Neural cell (in vitro differentiated cells): ENCODE measurements at regions not wholly inside any gene's neighbourhood (a gene's known extent, or its start where the extent isn't known, plus 50 kb on each side); places are given as distances from the start of the nearest gene placed in this dataset.

Experiments
- H2AFZ ChIP-seq: fragments of 200-600, 300-800 bp; sonication (generic), shearing (Covaris generic); 2 replicates; pipeline ENCODE4 v1.6.0; 2014; ENCODE audit warnings: low read depth, mild to moderate bottlenecking, antibody characterized with exemption, low read length, moderate library complexity
- H3F3A ChIP-seq: fragments of 200-600 bp; shearing (Covaris generic); 2 replicates; pipeline ENCODE4 v1.6.1; 2016; ENCODE audit warnings: mild to moderate bottlenecking, moderate library complexity, mixed read lengths, antibody characterized with exemption, low read length; ENCODE audit not compliant: insufficient read depth, poor library complexity, severe bottlenecking
- H3K27ac ChIP-seq: fragments of 200-600, 300-800 bp; sonication (generic), shearing (Covaris generic); 2 replicates; pipeline ENCODE4 v1.5.1; 2014; ENCODE audit warnings: mild to moderate bottlenecking, low read length, moderate library complexity
- H3K27me3 ChIP-seq: fragments of 300-800, 200-600 bp; sonication (generic), shearing (Covaris generic); 2 replicates; pipeline ENCODE4 v1.6.0; 2014; ENCODE audit warnings: mild to moderate bottlenecking, low read depth, low read length, moderate library complexity; ENCODE audit not compliant: insufficient read depth
- H3K36me3 ChIP-seq: fragments of 300-800, 200-600 bp; sonication (generic), shearing (Covaris generic); 2 replicates; pipeline ENCODE4 v1.5.1; 2014; ENCODE audit warnings: mild to moderate bottlenecking, antibody characterized with exemption, low read length, moderate library complexity; ENCODE audit not compliant: insufficient read depth
- H3K4me2 ChIP-seq: fragments of 300-800, 200-600 bp; sonication (generic), shearing (Covaris generic); 2 replicates; pipeline ENCODE4 v1.6.0; 2014; ENCODE audit warnings: mild to moderate bottlenecking, low read length
- H3K4me3 ChIP-seq: fragments of 300-800, 200-600 bp; sonication (generic), shearing (Covaris generic); 2 replicates; pipeline ENCODE4 v1.5.1; 2014; ENCODE audit warnings: mild to moderate bottlenecking, low read length, moderate library complexity
- H3K79me2 ChIP-seq: fragments of 200-600 bp; shearing (Covaris generic); replicated peaks from 2 replicates; pipeline ENCODE4 v1.6.0; 2014; ENCODE audit warnings: mild to moderate bottlenecking, low read length, moderate library complexity; ENCODE audit not compliant: insufficient read depth
- H3K9ac ChIP-seq: fragments of 300-800, 200-600 bp; sonication (generic), shearing (Covaris generic); 2 replicates; pipeline ENCODE4 v1.6.1; 2016; ENCODE audit warnings: mild to moderate bottlenecking, low read length, mixed read lengths
- H3K9me2 ChIP-seq: fragments of 200-600 bp; shearing (Covaris generic); 2 replicates; pipeline ENCODE4 v1.6.1; 2016; ENCODE audit warnings: mild to moderate bottlenecking, low read length, mixed read lengths; ENCODE audit not compliant: insufficient read depth
- H3K9me3 ChIP-seq: fragments of 200-600, 300-800 bp; sonication (generic), shearing (Covaris generic); 2 replicates; pipeline ENCODE4 v1.6.1; 2016; ENCODE audit warnings: mild to moderate bottlenecking, mixed run types, low read length, moderate library complexity, mixed read lengths
- H4K20me1 ChIP-seq: fragments of 200-600 bp; shearing (Covaris generic); 2 replicates; pipeline ENCODE4 v1.6.1; 2016; ENCODE audit warnings: mild to moderate bottlenecking, mixed run types; ENCODE audit not compliant: insufficient read depth
- CTCF ChIP-seq: fragments of 450-650 bp; IDR thresholded peaks from 2 replicates; pipeline ENCODE4 v1.5.1; 2014; ENCODE audit warnings: antibody characterized with exemption, mild to moderate bottlenecking, moderate library complexity; ENCODE audit not compliant: poor library complexity, severe bottlenecking
- EP300 ChIP-seq: fragments of 450-650 bp; conservative IDR thresholded peaks from 2 replicates; pipeline ENCODE4 v1.6.1; 2014; ENCODE audit warnings: antibody characterized with exemption, mild to moderate bottlenecking, moderate library complexity; ENCODE audit not compliant: poor library complexity, severe bottlenecking
- EZH2 ChIP-seq: fragments of 200-600, 300-800 bp; shearing (Covaris generic), sonication (generic); IDR thresholded peaks from 2 replicates; pipeline ENCODE4 v1.6.1; 2014; ENCODE audit warnings: antibody characterized with exemption, low read length, borderline replicate concordance, mild to moderate bottlenecking; ENCODE audit not compliant: insufficient read depth, poor library complexity, severe bottlenecking
- MXI1 ChIP-seq: fragments of 450-650 bp; conservative IDR thresholded peaks from 2 replicates; pipeline ENCODE4 v1.6.1; 2014; ENCODE audit warnings: antibody characterized with exemption, mild to moderate bottlenecking; ENCODE audit not compliant: poor library complexity, severe bottlenecking
- POLR2AphosphoS5 ChIP-seq: IDR thresholded peaks from 2 replicates; pipeline ENCODE4 v1.6.1; 2012
- RAD21 ChIP-seq: fragments of 450-650 bp; conservative IDR thresholded peaks from 2 replicates; pipeline ENCODE4 v1.6.1; 2014; ENCODE audit warnings: antibody characterized with exemption, mild to moderate bottlenecking, moderate library complexity
- REST ChIP-seq: IDR thresholded peaks from 2 replicates; pipeline ENCODE4 v1.6.1; 2012; ENCODE audit warnings: borderline replicate concordance
- SMC3 ChIP-seq: fragments of 450-650 bp; conservative IDR thresholded peaks from 2 replicates; pipeline ENCODE4 v1.6.1; 2014; ENCODE audit warnings: antibody characterized with exemption, mild to moderate bottlenecking, moderate library complexity; ENCODE audit not compliant: poor library complexity
- TAF1 ChIP-seq: IDR thresholded peaks from 2 replicates; pipeline ENCODE4 v1.6.1; 2012; ENCODE audit warnings: low read depth

- H3K27ac ChIP-seq: no peak overlapping the region
- H3K9ac ChIP-seq: no peak overlapping the region
- no peaks in the 10 kb centered on the region for H3K9me2 ChIP-seq
- TF ChIP-seq EZH2: no peak
- no peak for TF ChIP-seq SMC3
- TF ChIP-seq TAF1: no peak
- H3K36me3 ChIP-seq: no peaks in the 10 kb centered on the region
- H3K27me3 ChIP-seq: no peaks in the 10 kb centered on the region
- no peak overlapping the region for H2AFZ ChIP-seq
- H3K4me2 ChIP-seq: no peak overlapping the region
- H3K79me2 ChIP-seq: no peaks in the 10 kb centered on the region
- no peaks in the 10 kb centered on the region for H3F3A ChIP-seq
- H3K4me3 ChIP-seq: no peak overlapping the region
- H3K9me3 ChIP-seq: no peaks in the 10 kb centered on the region
- no peaks in the 10 kb centered on the region for H4K20me1 ChIP-seq
Measured at GRCh38 chr6:3520281-3521230, 63.7 kb upstream of the SLC22A23 start.

GRCh38 chr6:3518356-3519190, 61.7 kb upstream of the SLC22A23 start:
- H3K27ac ChIP-seq: no peak overlapping the region
- no peak overlapping the region for H3K4me2 ChIP-seq
- H3K9me2 ChIP-seq: no peaks in the 10 kb centered on the region
- H3K9me3 ChIP-seq: no peaks in the 10 kb centered on the region
- TF ChIP-seq POLR2AphosphoS5 (no peak), MXI1 (peak; percentile 14)
- H3K36me3 ChIP-seq: no peaks in the 10 kb centered on the region
- H3K4me3 ChIP-seq: no peak overlapping the region
- H2AFZ ChIP-seq: no peak overlapping the region
- H3K9ac ChIP-seq: no peak overlapping the region
- H4K20me1 ChIP-seq: no peaks in the 10 kb centered on the region
- no peaks in the 10 kb centered on the region for H3K27me3 ChIP-seq
- no peaks in the 10 kb centered on the region for H3F3A ChIP-seq
- no peaks in the 10 kb centered on the region for H3K79me2 ChIP-seq

GRCh38 chr6:3517350-3517749, 60.5 kb upstream of the SLC22A23 start:
- no peaks in the 10 kb centered on the region for H3K9me3 ChIP-seq
- TF ChIP-seq MXI1 (no peak), CTCF (no peak), EP300 (no peak), REST (no peak), SMC3 (no peak), RAD21 (no peak), POLR2AphosphoS5 (no peak)
- H3K9ac ChIP-seq: no peak overlapping the region
- H3K79me2 ChIP-seq: no peaks in the 10 kb centered on the region
- H3K27me3 ChIP-seq: no peaks in the 10 kb centered on the region
- H2AFZ ChIP-seq: no peak overlapping the region
- no peaks in the 10 kb centered on the region for H3K36me3 ChIP-seq
- no peak overlapping the region for H3K4me3 ChIP-seq
- H3K27ac ChIP-seq: no peak overlapping the region
- H3K9me2 ChIP-seq: no peaks in the 10 kb centered on the region
- no peaks in the 10 kb centered on the region for H4K20me1 ChIP-seq
- H3K4me2 ChIP-seq: no peak overlapping the region
- no peaks in the 10 kb centered on the region for H3F3A ChIP-seq
